ENCODE measurements at regions not wholly inside any gene's neighbourhood (a gene's known extent, or its start where the extent isn't known, plus 50 kb on each side); places are given as distances from the start of the nearest gene placed in this dataset.

DNA sequence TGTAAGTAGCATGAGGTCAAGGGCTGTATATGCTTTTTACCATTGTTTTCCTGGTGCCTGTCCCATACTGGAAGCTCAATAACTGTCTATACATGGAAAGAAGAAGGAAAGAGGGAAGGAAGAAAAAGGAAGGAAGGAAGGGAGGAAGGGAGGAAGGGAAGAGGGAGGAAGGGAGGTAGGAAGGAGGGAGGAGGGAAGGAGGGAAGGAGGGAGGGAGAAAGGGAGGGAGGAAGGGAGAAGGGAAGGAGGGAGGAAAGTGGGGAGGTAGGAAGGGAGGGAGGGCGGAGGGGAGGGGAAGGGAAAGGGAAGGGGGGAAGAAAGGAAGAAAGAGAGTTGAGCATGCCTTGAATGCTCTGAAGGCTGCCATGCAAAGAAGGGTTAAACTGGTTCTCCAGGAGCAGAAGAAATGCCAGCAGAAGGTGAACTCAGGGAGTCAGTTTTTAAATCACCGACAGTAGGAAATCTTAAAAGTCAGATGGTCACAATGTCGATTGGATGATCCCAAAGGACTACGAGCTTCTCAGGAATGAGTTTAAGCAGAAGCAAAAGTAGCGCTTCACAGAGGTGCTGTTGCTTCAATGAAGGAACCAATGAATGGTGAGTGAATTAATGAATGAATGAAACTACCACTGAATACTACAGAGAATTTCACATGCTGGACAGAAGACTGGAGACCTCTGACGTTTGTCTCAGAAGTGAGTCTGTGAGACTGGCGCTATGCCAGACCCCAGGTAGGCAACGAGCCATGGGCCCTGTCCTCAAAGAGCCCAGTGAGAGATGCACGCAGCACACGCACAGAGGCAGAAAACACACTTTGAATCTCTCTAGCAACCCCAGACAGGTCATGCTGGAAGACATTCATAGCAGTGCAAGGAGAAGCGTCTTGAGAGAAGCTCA lies 117.6 kb downstream of the MRPL14 start:
- TF ChIP-seq, protein P1, sequence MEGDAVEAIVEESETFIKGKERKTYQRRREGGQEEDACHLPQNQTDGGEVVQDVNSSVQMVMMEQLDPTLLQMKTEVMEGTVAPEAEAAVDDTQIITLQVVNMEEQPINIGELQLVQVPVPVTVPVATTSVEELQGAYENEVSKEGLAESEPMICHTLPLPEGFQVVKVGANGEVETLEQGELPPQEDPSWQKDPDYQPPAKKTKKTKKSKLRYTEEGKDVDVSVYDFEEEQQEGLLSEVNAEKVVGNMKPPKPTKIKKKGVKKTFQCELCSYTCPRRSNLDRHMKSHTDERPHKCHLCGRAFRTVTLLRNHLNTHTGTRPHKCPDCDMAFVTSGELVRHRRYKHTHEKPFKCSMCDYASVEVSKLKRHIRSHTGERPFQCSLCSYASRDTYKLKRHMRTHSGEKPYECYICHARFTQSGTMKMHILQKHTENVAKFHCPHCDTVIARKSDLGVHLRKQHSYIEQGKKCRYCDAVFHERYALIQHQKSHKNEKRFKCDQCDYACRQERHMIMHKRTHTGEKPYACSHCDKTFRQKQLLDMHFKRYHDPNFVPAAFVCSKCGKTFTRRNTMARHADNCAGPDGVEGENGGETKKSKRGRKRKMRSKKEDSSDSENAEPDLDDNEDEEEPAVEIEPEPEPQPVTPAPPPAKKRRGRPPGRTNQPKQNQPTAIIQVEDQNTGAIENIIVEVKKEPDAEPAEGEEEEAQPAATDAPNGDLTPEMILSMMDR (IDR thresholded peaks at IDR 0.05) = no peak
- TF ChIP-seq POLR2A (IDR thresholded peaks at IDR 0.05) = no peak
